ENCODE measurements at regions not wholly inside any gene's neighbourhood (a gene's known extent, or its start where the extent isn't known, plus 50 kb on each side); places are given as distances from the start of the nearest gene placed in this dataset.

DNA sequence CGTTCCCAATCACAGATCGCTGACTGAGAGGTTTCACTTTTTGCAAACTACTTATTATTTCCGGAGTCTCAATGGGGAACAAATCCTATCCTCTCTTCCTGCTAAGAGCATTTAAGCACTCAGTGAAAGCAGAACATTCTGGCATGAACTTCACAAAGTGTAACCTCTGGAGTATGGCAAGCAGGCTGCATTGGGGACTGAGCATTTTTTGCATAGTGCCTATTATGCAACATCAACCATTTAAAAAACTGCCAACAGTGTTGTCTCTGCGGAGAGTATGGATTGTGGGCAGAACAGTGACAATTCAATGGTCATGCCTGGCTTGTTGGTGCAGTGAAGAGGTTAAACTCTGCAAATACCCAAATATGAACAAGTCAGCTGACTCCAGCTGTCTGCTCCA, 484.6 kb downstream of the OLFM4 start:
- Mint-ChIP-seq H3K4me1 (no peaks in the 10 kb centered on the region), H3K9me3 (peaks cover 4% of the 10 kb centered on the region), H3K27ac (no peak overlapping the region)

GRCh38 chr13:53520132-53520531, 491.5 kb downstream of the OLFM4 start:
- ATAC-seq (ENCODE audit: low read depth), result no peak

More for the DNA sequence above, 484.6 kb downstream of the OLFM4 start:
- Mint-ChIP-seq H3K4me3 (no peak overlapping the region), H3K27me3 (no peaks in the 10 kb centered on the region), H3K36me3 (no peaks in the 10 kb centered on the region)
- DNase-seq (ENCODE audit: low spot score in 2 of 2) (no peak), ATAC-seq (ENCODE audit: low read depth) (no peak)

DNA sequence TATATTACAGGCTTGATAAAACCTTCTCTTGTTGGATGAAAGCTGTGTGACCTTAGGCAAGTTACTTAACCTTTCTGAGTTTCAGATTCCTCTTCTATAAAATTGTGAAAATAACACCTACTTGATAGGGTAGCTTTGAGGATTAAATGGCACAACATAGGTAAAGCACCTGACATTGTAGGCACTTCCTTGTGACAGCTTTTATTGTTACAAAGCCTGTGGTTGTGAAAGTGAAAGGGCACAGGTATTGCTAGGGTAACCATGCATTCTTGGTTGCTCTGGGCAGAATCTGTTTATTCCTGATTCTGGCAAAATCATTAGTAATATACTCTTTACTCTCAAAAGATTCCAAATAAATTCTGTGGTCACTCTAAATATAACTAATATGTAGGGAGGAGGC, 493.4 kb downstream of the OLFM4 start:
- peaks cover 1% of the 10 kb centered on the region for H3K9me3 Mint-ChIP-seq
- ATAC-seq (ENCODE audit: low read depth), result no peak

More at GRCh38 chr13:53520132-53520531, 491.5 kb downstream of the OLFM4 start:
- peaks cover 1% of the 10 kb centered on the region for H3K9me3 Mint-ChIP-seq
- H3K27me3 Mint-ChIP-seq, result no peaks in the 10 kb centered on the region
- no peaks in the 10 kb centered on the region for H3K36me3 Mint-ChIP-seq
- H3K4me3 Mint-ChIP-seq, result no peak overlapping the region
- DNase-seq (ENCODE audit: low spot score in 2 of 2), result no peak
- no peaks in the 10 kb centered on the region for H3K4me1 Mint-ChIP-seq
- no peak overlapping the region for H3K27ac Mint-ChIP-seq

DNA sequence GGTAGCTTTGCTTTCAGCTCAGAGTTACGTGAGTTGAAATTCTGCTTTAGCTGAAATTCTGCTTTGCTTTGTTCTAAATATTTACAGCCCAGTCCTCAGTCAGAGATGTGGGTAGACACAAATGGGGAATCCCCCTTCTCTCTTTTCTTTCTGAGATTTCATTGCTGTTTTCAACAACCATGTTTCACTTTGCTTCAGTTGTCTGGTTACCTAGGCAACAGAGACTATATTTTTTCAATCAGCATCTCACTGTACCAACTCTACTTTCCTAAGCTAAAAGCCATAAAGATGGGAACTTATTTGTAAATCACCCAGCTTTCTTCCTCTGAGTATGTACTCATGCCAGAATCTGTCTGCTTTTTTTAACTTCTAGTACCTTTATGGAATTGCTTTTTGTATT, 509.0 kb downstream of the OLFM4 start:
- Mint-ChIP-seq H3K36me3 (no peaks in the 10 kb centered on the region), H3K27me3 (no peaks in the 10 kb centered on the region), H3K9me3 (peaks cover 8% of the 10 kb centered on the region), H3K4me1 (no peaks in the 10 kb centered on the region), H3K4me3 (no peak overlapping the region), H3K27ac (no peak overlapping the region)
- no peak for DNase-seq (ENCODE audit: low spot score in 2 of 2)
- no peak for ATAC-seq (ENCODE audit: low read depth)

More for the DNA sequence above, 493.4 kb downstream of the OLFM4 start:
- H3K27me3 Mint-ChIP-seq, result no peaks in the 10 kb centered on the region
- H3K36me3 Mint-ChIP-seq, result no peaks in the 10 kb centered on the region
- no peak for DNase-seq (ENCODE audit: low spot score in 2 of 2)
- H3K27ac Mint-ChIP-seq, result no peak overlapping the region
- no peak overlapping the region for H3K4me3 Mint-ChIP-seq
- H3K4me1 Mint-ChIP-seq, result no peaks in the 10 kb centered on the region

- Mint-ChIP-seq H3K27ac (no peak overlapping the region), H3K9me3 (peaks cover 13% of the 10 kb centered on the region)
- no peak for ATAC-seq (ENCODE audit: low read depth)
These were observed 516.8 kb downstream of the OLFM4 start for GRCh38 chr13:53545340-53545941.

GRCh38 chr13:53560556-53560955, 531.9 kb downstream of the OLFM4 start:
- H3K9me3 Mint-ChIP-seq, result peaks cover 4% of the 10 kb centered on the region
- no peaks in the 10 kb centered on the region for H3K36me3 Mint-ChIP-seq
- no peak overlapping the region for H3K4me3 Mint-ChIP-seq
- no peaks in the 10 kb centered on the region for H3K4me1 Mint-ChIP-seq
- DNase-seq (ENCODE audit: low spot score in 2 of 2), result no peak
- no peaks in the 10 kb centered on the region for H3K27me3 Mint-ChIP-seq
- no peak for ATAC-seq (ENCODE audit: low read depth)
- no peak overlapping the region for H3K27ac Mint-ChIP-seq

More at GRCh38 chr13:53545340-53545941, 516.8 kb downstream of the OLFM4 start:
- DNase-seq (ENCODE audit: low spot score in 2 of 2), result no peak
- Mint-ChIP-seq H3K36me3 (no peaks in the 10 kb centered on the region), H3K4me3 (no peak overlapping the region), H3K4me1 (no peaks in the 10 kb centered on the region), H3K27me3 (no peaks in the 10 kb centered on the region)

DNA sequence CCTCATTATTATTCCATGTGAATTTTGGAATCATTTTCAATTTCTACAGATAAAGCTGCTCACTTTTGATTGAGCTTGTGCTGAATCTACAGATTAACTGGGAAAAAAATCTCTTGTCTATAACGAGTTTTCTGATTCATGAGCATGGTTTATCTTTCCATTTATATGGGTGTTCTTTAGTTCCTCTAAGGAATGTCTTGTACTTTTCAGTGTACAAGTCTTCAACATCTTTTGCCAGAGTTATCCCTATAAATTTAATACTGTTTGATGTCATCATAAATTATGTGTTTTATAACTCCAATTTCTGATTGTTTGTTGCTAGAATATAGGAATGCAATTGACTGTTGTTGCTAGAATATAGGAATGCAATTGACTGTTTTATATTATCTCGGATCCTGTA, 533.8 kb downstream of the OLFM4 start:
- ATAC-seq (ENCODE audit: low read depth), result no peak

GRCh38 chr13:53568491-53568890, 539.9 kb downstream of the OLFM4 start:
- Mint-ChIP-seq H3K9me3 (peaks cover 6% of the 10 kb centered on the region), H3K4me1 (no peaks in the 10 kb centered on the region), H3K27ac (no peak overlapping the region), H3K4me3 (no peak overlapping the region), H3K36me3 (no peaks in the 10 kb centered on the region), H3K27me3 (no peaks in the 10 kb centered on the region)
- ATAC-seq (ENCODE audit: low read depth) (no peak), DNase-seq (ENCODE audit: low spot score in 2 of 2) (no peak)

More for the DNA sequence above, 533.8 kb downstream of the OLFM4 start:
- peaks cover 6% of the 10 kb centered on the region for H3K9me3 Mint-ChIP-seq
- no peak overlapping the region for H3K27ac Mint-ChIP-seq
- H3K4me1 Mint-ChIP-seq, result no peaks in the 10 kb centered on the region
- no peak overlapping the region for H3K4me3 Mint-ChIP-seq
- no peak for DNase-seq (ENCODE audit: low spot score in 2 of 2)
- no peaks in the 10 kb centered on the region for H3K36me3 Mint-ChIP-seq
- no peaks in the 10 kb centered on the region for H3K27me3 Mint-ChIP-seq

- Mint-ChIP-seq H3K27ac (no peak overlapping the region), H3K36me3 (no peaks in the 10 kb centered on the region), H3K9me3 (peaks cover 6% of the 10 kb centered on the region), H3K4me3 (no peak overlapping the region), H3K4me1 (no peaks in the 10 kb centered on the region), H3K27me3 (no peaks in the 10 kb centered on the region)
- DNase-seq (ENCODE audit: low spot score in 2 of 2) (no peak), ATAC-seq (ENCODE audit: low read depth) (no peak)
These were observed 540.8 kb downstream of the OLFM4 start for GRCh38 chr13:53569453-53569852.

DNA sequence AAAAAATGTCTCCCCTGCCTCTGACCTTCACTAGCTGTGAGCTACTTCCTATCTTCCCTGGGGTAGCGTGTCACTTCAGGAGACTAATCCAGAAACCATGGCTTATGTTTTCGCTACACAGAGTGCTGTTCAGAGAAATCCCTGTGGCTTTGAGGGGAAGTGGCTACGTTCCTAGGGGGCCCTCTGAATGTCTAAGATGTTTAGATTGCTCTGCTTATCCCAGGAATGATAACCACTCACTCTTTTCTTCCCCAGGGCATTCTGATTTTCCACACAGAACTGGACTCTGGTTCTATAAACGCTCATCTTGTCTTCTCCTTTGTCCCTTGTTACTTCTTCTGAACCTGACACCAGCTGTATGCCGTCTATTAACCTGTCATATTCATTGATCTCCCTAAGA, 572.5 kb downstream of the OLFM4 start:
- Mint-ChIP-seq H3K27me3 (no peaks in the 10 kb centered on the region), H3K27ac (no peak overlapping the region), H3K36me3 (no peaks in the 10 kb centered on the region)

GRCh38 chr13:53605326-53605725, 576.7 kb downstream of the OLFM4 start:
- H3K36me3 Mint-ChIP-seq, result no peaks in the 10 kb centered on the region
- H3K9me3 Mint-ChIP-seq, result peaks cover 2% of the 10 kb centered on the region
- DNase-seq (ENCODE audit: low spot score in 2 of 2), result no peak
- no peak overlapping the region for H3K4me3 Mint-ChIP-seq
- H3K27me3 Mint-ChIP-seq, result no peaks in the 10 kb centered on the region
- no peak overlapping the region for H3K27ac Mint-ChIP-seq
- H3K4me1 Mint-ChIP-seq, result no peaks in the 10 kb centered on the region
- no peak for ATAC-seq (ENCODE audit: low read depth)

More for the DNA sequence above, 572.5 kb downstream of the OLFM4 start:
- H3K4me1 Mint-ChIP-seq, result no peaks in the 10 kb centered on the region
- no peak for ATAC-seq (ENCODE audit: low read depth)
- DNase-seq (ENCODE audit: low spot score in 2 of 2), result no peak
- H3K4me3 Mint-ChIP-seq, result no peak overlapping the region
- H3K9me3 Mint-ChIP-seq, result peaks cover 2% of the 10 kb centered on the region

DNA sequence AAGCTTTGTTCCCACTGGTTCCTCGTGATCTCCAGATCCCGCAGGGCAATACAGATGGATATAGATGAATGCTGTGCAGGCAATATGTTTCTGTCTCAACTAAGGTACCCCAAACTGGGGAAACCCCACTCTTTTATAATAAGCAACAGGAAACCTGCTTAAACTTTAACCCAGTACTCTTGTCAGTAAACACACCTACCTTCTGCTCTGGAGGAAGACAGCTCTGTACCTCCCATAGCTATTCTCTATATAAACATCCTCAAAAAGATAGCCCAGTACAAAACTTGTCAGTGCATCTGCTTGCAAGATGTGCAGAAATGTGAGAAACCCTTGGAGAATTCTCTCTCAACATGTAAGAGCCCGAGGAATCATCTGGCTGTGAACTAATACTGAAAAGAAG, 583.6 kb downstream of the OLFM4 start:
- Mint-ChIP-seq H3K27ac (no peak overlapping the region), H3K4me1 (no peaks in the 10 kb centered on the region), H3K27me3 (no peaks in the 10 kb centered on the region), H3K9me3 (no peaks in the 10 kb centered on the region), H3K36me3 (no peaks in the 10 kb centered on the region), H3K4me3 (no peak overlapping the region)
- ATAC-seq (ENCODE audit: low read depth) (no peak), DNase-seq (ENCODE audit: low spot score in 2 of 2) (no peak)

DNA sequence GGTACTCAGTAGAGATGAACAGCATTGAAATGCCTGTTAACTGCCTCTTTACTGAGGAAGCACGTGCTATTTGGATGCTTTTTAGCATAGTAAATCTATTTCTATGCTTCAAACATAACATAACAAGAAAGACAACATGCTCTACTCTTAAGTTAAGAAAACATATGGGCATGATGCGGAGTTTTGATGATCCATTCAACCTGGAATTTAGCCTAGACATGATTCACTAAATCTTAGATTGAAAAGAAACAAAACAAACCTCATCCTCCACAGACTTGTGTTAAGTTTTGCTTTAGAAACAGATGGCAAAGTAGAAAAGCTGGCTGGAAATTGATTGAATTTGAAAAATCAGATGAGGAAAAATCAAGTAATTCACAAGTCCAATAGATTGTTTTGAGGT, 593.8 kb downstream of the OLFM4 start:
- Mint-ChIP-seq H3K4me3 (no peak overlapping the region), H3K27me3 (no peaks in the 10 kb centered on the region), H3K27ac (no peak overlapping the region), H3K9me3 (peaks cover 3% of the 10 kb centered on the region), H3K4me1 (no peaks in the 10 kb centered on the region), H3K36me3 (no peaks in the 10 kb centered on the region)
- no peak for DNase-seq (ENCODE audit: low spot score in 2 of 2)
- no peak for ATAC-seq (ENCODE audit: low read depth)

DNA sequence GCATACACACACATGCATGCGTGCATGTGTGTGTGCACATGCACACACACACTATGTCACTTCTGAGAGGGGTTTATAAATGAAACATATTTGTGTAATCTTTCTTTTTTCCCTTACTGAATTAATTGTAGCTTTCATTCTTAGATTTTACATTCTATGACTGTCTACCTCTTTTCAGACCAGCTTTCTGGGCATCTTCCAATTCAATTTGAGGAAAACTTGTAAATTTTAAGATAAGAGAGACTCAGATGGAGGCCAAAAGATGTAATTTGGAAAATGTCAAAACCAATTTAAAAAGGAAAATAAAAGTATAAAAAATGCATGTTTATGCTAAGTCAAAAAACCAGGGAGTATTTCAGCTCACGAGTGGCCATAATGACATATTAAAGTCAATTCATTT, 594.5 kb downstream of the OLFM4 start:
- ATAC-seq (ENCODE audit: low read depth) (no peak), DNase-seq (ENCODE audit: low spot score in 2 of 2) (no peak)
- Mint-ChIP-seq H3K27ac (no peak overlapping the region), H3K36me3 (no peaks in the 10 kb centered on the region), H3K4me3 (no peak overlapping the region), H3K9me3 (peaks cover 3% of the 10 kb centered on the region), H3K4me1 (no peaks in the 10 kb centered on the region), H3K27me3 (no peaks in the 10 kb centered on the region)

DNA sequence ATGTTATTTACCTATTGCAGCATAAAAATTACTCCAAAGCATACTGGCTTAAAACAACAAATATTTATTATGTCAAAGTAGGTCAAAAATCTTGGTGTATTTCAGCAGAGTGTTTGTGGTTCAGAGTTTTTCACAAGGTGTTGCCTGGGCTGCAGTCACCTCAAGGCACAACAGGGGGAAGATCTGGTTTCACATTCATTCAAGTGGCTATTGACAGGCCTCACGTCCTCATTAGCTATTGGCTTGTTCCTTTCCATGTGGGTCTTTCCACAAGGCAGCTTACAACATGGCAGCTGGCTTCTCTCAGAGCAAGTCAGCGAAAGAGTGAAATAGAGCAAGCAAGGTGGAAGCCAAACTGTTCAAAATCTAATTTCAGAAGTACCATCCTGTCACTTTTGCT, 602.9 kb downstream of the OLFM4 start:
- Mint-ChIP-seq H3K9me3 (peaks cover 6% of the 10 kb centered on the region), H3K4me1 (no peaks in the 10 kb centered on the region), H3K36me3 (no peaks in the 10 kb centered on the region), H3K27ac (no peak overlapping the region), H3K27me3 (no peaks in the 10 kb centered on the region), H3K4me3 (no peak overlapping the region)
- ATAC-seq (ENCODE audit: low read depth) (no peak), DNase-seq (ENCODE audit: low spot score in 2 of 2) (no peak)

All from memory B cell (primary cell).